H9 (cell line): ENCODE measurements at regions not wholly inside any gene's neighbourhood (a gene's known extent, or its start where the extent isn't known, plus 50 kb on each side); places are given as distances from the start of the nearest gene placed in this dataset.

Experiments used
- DNase-seq: peaks from one replicate; pipeline ENCODE4 v3.0.0-alpha.2; 2017
- H2AFZ ChIP-seq: one replicate; pipeline ENCODE4 v1.6.1; 2013; ENCODE audit warnings: mild to moderate bottlenecking, low read length, control low read depth, moderate library complexity
- H2AK5ac ChIP-seq: 2 replicates; pipeline ENCODE4 v1.6.1; 2013; ENCODE audit warnings: low read length, control low read depth, mixed read lengths; ENCODE audit not compliant: insufficient read length
- H2BK120ac ChIP-seq: one replicate; pipeline ENCODE4 v1.6.1; 2013; ENCODE audit warnings: low read depth, mild to moderate bottlenecking, low read length, control low read depth, inconsistent platforms; ENCODE audit not compliant: poor library complexity, severe bottlenecking
- H2BK12ac ChIP-seq: 2 replicates; pipeline ENCODE4 v1.6.1; 2013; ENCODE audit warnings: low read length, control low read depth, mixed read lengths, low read depth; ENCODE audit not compliant: insufficient read length
- H2BK15ac ChIP-seq: 2 replicates; pipeline ENCODE4 v1.6.1; 2013; ENCODE audit warnings: low read depth, low read length, control low read depth
- H2BK20ac ChIP-seq: one replicate; pipeline ENCODE4 v1.6.1; 2013; ENCODE audit warnings: low read depth, mild to moderate bottlenecking, low read length, control low read depth, inconsistent platforms; ENCODE audit not compliant: poor library complexity, severe bottlenecking
- H2BK5ac ChIP-seq: 2 replicates; pipeline ENCODE4 v1.6.1; 2013; ENCODE audit warnings: low read length, control low read depth, mixed read lengths; ENCODE audit not compliant: insufficient read length
- H3K14ac ChIP-seq: 2 replicates; pipeline ENCODE4 v1.6.1; 2013; ENCODE audit warnings: low read length, control low read depth; ENCODE audit not compliant: insufficient read depth
- H3K18ac ChIP-seq: 2 replicates; pipeline ENCODE4 v1.6.1; 2013; ENCODE audit warnings: low read depth, mild to moderate bottlenecking, mixed read lengths, low read length, control low read depth; ENCODE audit not compliant: insufficient read length
- H3K23ac ChIP-seq: 2 replicates; pipeline ENCODE4 v1.6.1; 2013; ENCODE audit warnings: low read length, control low read depth, mixed read lengths, low read depth; ENCODE audit not compliant: insufficient read length
- H3K23me2 ChIP-seq: 2 replicates; pipeline ENCODE4 v1.6.1; 2013; ENCODE audit warnings: low read depth, mild to moderate bottlenecking, mixed read lengths, low read length, control low read depth; ENCODE audit not compliant: insufficient read length, poor library complexity, severe bottlenecking
- H3K27ac ChIP-seq: 2 replicates; pipeline ENCODE4 v1.5.1; 2013; ENCODE audit warnings: low read length, control low read depth, mixed read lengths, low read depth; ENCODE audit not compliant: insufficient read length
- H3K27me3 ChIP-seq: 2 replicates; pipeline ENCODE4 v1.6.1; 2013; ENCODE audit warnings: low read length, control low read depth, inconsistent platforms; ENCODE audit not compliant: insufficient read depth
- H3K4ac ChIP-seq: 2 replicates; pipeline ENCODE4 v1.6.1; 2013; ENCODE audit warnings: low read depth, mild to moderate bottlenecking, control low read depth, inconsistent platforms, low read length, moderate library complexity
- H3K4me1 ChIP-seq: 2 replicates; pipeline ENCODE4 v1.6.1; 2013; ENCODE audit warnings: low read length, control low read depth, inconsistent platforms; ENCODE audit not compliant: insufficient read depth
- H3K4me2 ChIP-seq: 2 replicates; pipeline ENCODE4 v1.6.1; 2013; ENCODE audit warnings: low read length, control low read depth, mixed read lengths; ENCODE audit not compliant: insufficient read length, insufficient read depth
- H3K56ac ChIP-seq: 2 replicates; pipeline ENCODE4 v1.6.1; 2013; ENCODE audit warnings: low read depth, mild to moderate bottlenecking, mixed read lengths, low read length, control low read depth; ENCODE audit not compliant: insufficient read length
- H3K79me1 ChIP-seq: 2 replicates; pipeline ENCODE4 v1.6.1; 2013; ENCODE audit warnings: low read depth, mild to moderate bottlenecking, moderate library complexity, low read length, control low read depth, inconsistent platforms; ENCODE audit not compliant: insufficient read depth, poor library complexity, severe bottlenecking
- H3K79me2 ChIP-seq: 2 replicates; pipeline ENCODE4 v1.6.1; 2013; ENCODE audit warnings: low read length, control low read depth, inconsistent platforms; ENCODE audit not compliant: insufficient read depth
- H3K9ac ChIP-seq: 2 replicates; pipeline ENCODE4 v1.6.1; 2013; ENCODE audit warnings: low read length, control low read depth, mixed read lengths; ENCODE audit not compliant: insufficient read length; ENCODE audit errors: extremely low read depth
- H3K9me3 ChIP-seq: one replicate; pipeline ENCODE4 v1.6.1; 2013; ENCODE audit warnings: low read depth, low read length, inconsistent platforms; ENCODE audit not compliant: control insufficient read depth
- H3T11ph ChIP-seq: one replicate; pipeline ENCODE4 v1.6.1; 2013; ENCODE audit warnings: mild to moderate bottlenecking, low read length, control low read depth, inconsistent platforms
- H4K20me1 ChIP-seq: one replicate; pipeline ENCODE4 v1.6.1; 2013; ENCODE audit not compliant: control insufficient read depth, insufficient read length, insufficient read depth
- H4K5ac ChIP-seq: 2 replicates; pipeline ENCODE4 v1.6.1; 2013; ENCODE audit warnings: low read depth, mild to moderate bottlenecking, mixed read lengths, low read length, control low read depth; ENCODE audit not compliant: insufficient read length
- H4K8ac ChIP-seq: replicated peaks from 2 replicates; pipeline ENCODE4 v1.6.1; 2013; ENCODE audit warnings: low read length, control low read depth, mixed read lengths, low read depth; ENCODE audit not compliant: insufficient read length
- H4K91ac ChIP-seq: 2 replicates; pipeline ENCODE4 v1.6.1; 2013; ENCODE audit warnings: low read depth, mild to moderate bottlenecking, moderate library complexity, mixed read lengths, low read length, control low read depth; ENCODE audit not compliant: insufficient read length
- H3K27ac Mint-ChIP-seq, 3 experiments: 2 replicates in 2 of 3; 3 replicates in 1 of 3; pipeline ENCODE4 v1.8.0; 2020 to 2021; ENCODE audit warnings: mixed read lengths in 3 of 3, mild to moderate bottlenecking in 1 of 3, moderate library complexity in 1 of 3
- H3K27me3 Mint-ChIP-seq: 2 replicates; pipeline ENCODE4 v1.8.0; 2021; ENCODE audit warnings: low read depth, mild to moderate bottlenecking, moderate library complexity, mixed read lengths
- H3K36me3 Mint-ChIP-seq, 3 experiments: 2 replicates in 2 of 3; 3 replicates in 1 of 3; pipeline ENCODE4 v1.8.0; 2020 to 2021; ENCODE audit warnings: low read depth in 3 of 3, mixed read lengths in 3 of 3; ENCODE audit not compliant: insufficient read depth in 1 of 3
- H3K4me1 Mint-ChIP-seq, 2 experiments: 2 replicates each; pipeline ENCODE4 v1.8.0; 2020; ENCODE audit warnings: mixed read lengths in 2 of 2
- H3K4me3 Mint-ChIP-seq, 2 experiments: 2 replicates in 1 of 2; 3 replicates in 1 of 2; pipeline ENCODE4 v1.8.0; 2020 to 2021; ENCODE audit warnings: mild to moderate bottlenecking in 2 of 2, mixed read lengths in 2 of 2, moderate library complexity in 1 of 2
- H3K9me3 Mint-ChIP-seq, 2 experiments: 2 replicates in 1 of 2; 3 replicates in 1 of 2; pipeline ENCODE4 v1.8.0; 2020; ENCODE audit warnings: mild to moderate bottlenecking in 2 of 2, mixed read lengths in 2 of 2, moderate library complexity in 1 of 2
- CTCF ChIP-seq: fragments of 200-600 bp; sonication (generic); conservative IDR thresholded peaks from 3 replicates; pipeline ENCODE4 v1.8.0; 2021; ENCODE audit warnings: antibody characterized with exemption, mild to moderate bottlenecking

- H3T11ph ChIP-seq = no peak overlapping the region
- H2BK120ac ChIP-seq = no peak overlapping the region
- no peaks in the 10 kb centered on the region for H3K9me3 ChIP-seq
- H3K27ac ChIP-seq = no peak overlapping the region
- H3K27me3 Mint-ChIP-seq = no peaks in the 10 kb centered on the region
- no peak overlapping the region for H2BK15ac ChIP-seq
- no peak overlapping the region for H3K4ac ChIP-seq
- no peaks in the 10 kb centered on the region for H3K36me3 Mint-ChIP-seq
- H3K27me3 ChIP-seq = no peaks in the 10 kb centered on the region
- no peak overlapping the region for H3K23ac ChIP-seq
- H3K4me3 Mint-ChIP-seq = no peak overlapping the region
- no peaks in the 10 kb centered on the region for H3K79me1 ChIP-seq
- no peaks in the 10 kb centered on the region for H3K9me3 Mint-ChIP-seq
- no peak overlapping the region for H3K56ac ChIP-seq
- no peaks in the 10 kb centered on the region; the same call in 1 of the 2 replicates for H3K4me1 ChIP-seq
- H3K9ac ChIP-seq = no peak overlapping the region
- H2AK5ac ChIP-seq = no peak overlapping the region
- H3K18ac ChIP-seq = no peak overlapping the region
- no peak overlapping the region for H3K27ac Mint-ChIP-seq
- H2BK12ac ChIP-seq = no peak overlapping the region
- no peak overlapping the region for H4K91ac ChIP-seq
- H2BK5ac ChIP-seq = no peak overlapping the region
- H3K14ac ChIP-seq = no peak overlapping the region
- no peak overlapping the region for H2AFZ ChIP-seq
- no peaks in the 10 kb centered on the region for H4K20me1 ChIP-seq
- no peak overlapping the region for H3K4me2 ChIP-seq
- no peak for TF ChIP-seq CTCF
- H4K8ac ChIP-seq = no peak overlapping the region
- no peak overlapping the region for H4K5ac ChIP-seq
- H3K23me2 ChIP-seq = no peaks in the 10 kb centered on the region
- H3K4me1 Mint-ChIP-seq = peaks cover 9 to 10% of the 10 kb centered on the region in 2 experiments
- H2BK20ac ChIP-seq = no peak overlapping the region
- no peaks in the 10 kb centered on the region for H3K79me2 ChIP-seq
- DNase-seq = no peak
Measured at GRCh38 chr13:83274679-83275078, 607.6 kb downstream of the SLITRK1 start.
